ENCODE measurements at regions not wholly inside any gene's neighbourhood (a gene's known extent, or its start where the extent isn't known, plus 50 kb on each side); places are given as distances from the start of the nearest gene placed in this dataset.

DNA sequence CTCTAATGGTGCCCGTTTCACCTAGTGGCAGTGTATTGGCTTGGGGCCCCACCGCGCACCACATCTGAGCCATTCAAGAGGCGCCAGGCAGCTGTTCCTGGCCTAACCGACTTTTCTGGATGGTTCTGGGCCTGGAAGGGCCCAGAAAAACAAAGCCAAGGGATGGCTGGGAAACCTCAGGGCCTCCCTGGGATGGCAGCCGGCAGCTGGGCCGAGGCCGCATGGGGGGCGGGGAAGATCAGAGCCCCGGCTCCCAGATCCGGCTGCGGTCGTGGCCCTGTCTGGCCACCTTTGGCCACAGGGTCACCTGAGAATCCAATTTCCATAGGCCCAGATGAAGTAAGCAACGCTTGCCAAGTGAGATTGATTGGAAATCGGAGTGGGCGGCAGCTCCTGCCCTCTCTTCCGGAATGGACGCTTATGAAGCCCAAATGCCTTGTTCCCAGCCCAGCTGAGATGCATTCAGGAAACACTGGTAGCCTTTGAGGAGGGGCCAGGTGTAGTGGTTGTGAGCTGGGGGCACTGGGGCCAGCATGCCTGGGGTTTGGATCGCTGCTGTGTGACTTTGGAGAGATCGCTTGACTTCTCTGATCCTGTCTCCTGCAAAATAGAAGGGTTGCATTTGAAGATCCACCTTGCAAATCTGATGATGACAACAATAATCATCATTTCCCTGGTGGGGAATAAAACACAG lies 163.8 kb upstream of the GSE1 start:
- Histone ChIP-seq H2AFZ (replicated peaks; ENCODE audit: low read length, poor library complexity) (no peak overlapping the region), H3K9me3 (ENCODE audit: control insufficient read depth, insufficient read depth, low read length) (no peaks in the 10 kb centered on the region), H4K91ac (ENCODE audit: insufficient read depth, low read depth, low read length) (no peak overlapping the region), H2BK20ac (ENCODE audit: low read depth, low read length) (no peak overlapping the region), H3K18ac (ENCODE audit: low read depth, low read length) (no peak overlapping the region), H3K4ac (ENCODE audit: low read depth, low read length) (no peak overlapping the region), H3K4me2 (ENCODE audit: low read depth, low read length) (no peak overlapping the region), H4K5ac (ENCODE audit: low read depth, low read length) (no peak overlapping the region), H2AK5ac (ENCODE audit: low read depth, low read length) (no peak overlapping the region), H3K79me1 (ENCODE audit: low read depth in 1 of 2, low read length in 2 of 2) (peaks cover 4 to 6% of the 10 kb centered on the region in 2 experiments; a peak in 1 of 4 replicates), H3K14ac (replicated peaks; ENCODE audit: low read depth, low read length) (no peak overlapping the region), H3K36me3 (ENCODE audit: control insufficient read depth, insufficient read depth, low read length) (no peaks in the 10 kb centered on the region), H3K23ac (ENCODE audit: low read depth, low read length) (no peak overlapping the region), H2BK5ac (ENCODE audit: low read depth, low read length, poor library complexity, severe bottlenecking) (no peak overlapping the region), H4K20me1 (ENCODE audit: insufficient read depth, low read length) (peaks cover 75% of the 10 kb centered on the region), H3K9ac (ENCODE audit: low read depth, low read length) (no peak overlapping the region), H3K56ac (ENCODE audit: extremely low read depth, insufficient read depth, low read length) (no peak overlapping the region), H3K4me3 (ENCODE audit: insufficient read depth, low read depth, low read length) (no peak overlapping the region), H3K27me3 (ENCODE audit: control insufficient read depth, insufficient read depth, low read length) (no peaks in the 10 kb centered on the region), H3K4me1 (ENCODE audit: control insufficient read depth, insufficient read depth, low read length) (no peaks in the 10 kb centered on the region), H2BK120ac (ENCODE audit: low read depth, low read length) (no peak overlapping the region), H3K9me1 (ENCODE audit: insufficient read depth, low read length) (no peaks in the 10 kb centered on the region), H3K27ac (ENCODE audit: insufficient read depth, low read length) (no peak overlapping the region), H2AK9ac (replicated peaks; ENCODE audit: low read depth, low read length, poor library complexity) (no peak overlapping the region), H2BK15ac (ENCODE audit: low read depth, low read length) (no peak overlapping the region), H4K8ac (ENCODE audit: low read depth in 2 of 2, low read length in 2 of 2) (no peak overlapping the region)
- no peak for ATAC-seq (ENCODE audit: low read depth)
- in situ Hi-C loops (cut with MboI; ENCODE audit: low sequenced_read_pairs) (no loop called here), dilution Hi-C loops (cut with HindIII; ENCODE audit: low sequenced_read_pairs, unreplicated experiment) (no loop called here), intact Hi-C loops (cut with micrococcal nuclease) (no loop called here)
- TF ChIP-seq MAFK (IDR thresholded peaks at IDR 0.05; ENCODE audit: low read depth, low read length) (no peak), FOS (IDR thresholded peaks at IDR 0.05; ENCODE audit: low read depth, low read length) (no peak)
- TF ChIP-seq, protein P1, sequence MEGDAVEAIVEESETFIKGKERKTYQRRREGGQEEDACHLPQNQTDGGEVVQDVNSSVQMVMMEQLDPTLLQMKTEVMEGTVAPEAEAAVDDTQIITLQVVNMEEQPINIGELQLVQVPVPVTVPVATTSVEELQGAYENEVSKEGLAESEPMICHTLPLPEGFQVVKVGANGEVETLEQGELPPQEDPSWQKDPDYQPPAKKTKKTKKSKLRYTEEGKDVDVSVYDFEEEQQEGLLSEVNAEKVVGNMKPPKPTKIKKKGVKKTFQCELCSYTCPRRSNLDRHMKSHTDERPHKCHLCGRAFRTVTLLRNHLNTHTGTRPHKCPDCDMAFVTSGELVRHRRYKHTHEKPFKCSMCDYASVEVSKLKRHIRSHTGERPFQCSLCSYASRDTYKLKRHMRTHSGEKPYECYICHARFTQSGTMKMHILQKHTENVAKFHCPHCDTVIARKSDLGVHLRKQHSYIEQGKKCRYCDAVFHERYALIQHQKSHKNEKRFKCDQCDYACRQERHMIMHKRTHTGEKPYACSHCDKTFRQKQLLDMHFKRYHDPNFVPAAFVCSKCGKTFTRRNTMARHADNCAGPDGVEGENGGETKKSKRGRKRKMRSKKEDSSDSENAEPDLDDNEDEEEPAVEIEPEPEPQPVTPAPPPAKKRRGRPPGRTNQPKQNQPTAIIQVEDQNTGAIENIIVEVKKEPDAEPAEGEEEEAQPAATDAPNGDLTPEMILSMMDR (conservative IDR thresholded peaks at IDR 0.05; ENCODE audit: low read depth, low read length) = no peak
- ChIA-PET POLR2A (ENCODE audit: unreplicated experiment) (no interaction called here), CTCF (no interaction called here)
- no TSS peak for BruUV-seq (replicated peaks)
- 88% methylated on average over 14 of the region's 20 CpGs; no CpG with 5 or more reads in 1 of the 2 experiments for WGBS, 2 experiments (ENCODE audit: extremely low coverage in 2 of 2, insufficient read length in 1 of 2)
- DNase-seq = no peak

Measured in IMR-90 (cell line).